HK-2 (cell line): ENCODE measurements at regions not wholly inside any gene's neighbourhood (a gene's known extent, or its start where the extent isn't known, plus 50 kb on each side); places are given as distances from the start of the nearest gene placed in this dataset.

Source experiments
- DNase-seq: peaks from one replicate; pipeline ENCODE4 v3.0.0-alpha.2; 2018; ENCODE audit not compliant: unreplicated experiment

GRCh38 chr18:45266023-45266422 is 349.3 kb upstream of the SLC14A2 start:
- no peak for DNase-seq

GRCh38 chr18:45267622-45268021 is 347.7 kb upstream of the SLC14A2 start:
- DNase-seq: no peak

GRCh38 chr18:45268583-45268982 is 346.7 kb upstream of the SLC14A2 start:
- no peak for DNase-seq

GRCh38 chr18:45270289-45270771 is 344.9 kb upstream of the SLC14A2 start:
- DNase-seq: no peak

- DNase-seq: no peak
Observed at GRCh38 chr18:45274026-45274425, 341.2 kb upstream of the SLC14A2 start.

- no peak for DNase-seq
Observed at GRCh38 chr18:45275367-45276113, 339.7 kb upstream of the SLC14A2 start.

- no peak for DNase-seq
Observed at GRCh38 chr18:45276878-45277277, 338.4 kb upstream of the SLC14A2 start.

- no peak for DNase-seq
Observed at GRCh38 chr18:45277908-45278307, 337.4 kb upstream of the SLC14A2 start.

- DNase-seq: no peak
Observed at GRCh38 chr18:45280481-45281276, 334.6 kb upstream of the SLC14A2 start.

GRCh38 chr18:45282101-45282812 is 333.0 kb upstream of the SLC14A2 start:
- DNase-seq: no peak

GRCh38 chr18:45284174-45284573 is 331.1 kb upstream of the SLC14A2 start:
- DNase-seq: no peak

GRCh38 chr18:45284851-45285250 is 330.4 kb upstream of the SLC14A2 start:
- no peak for DNase-seq

GRCh38 chr18:45285251-45285650 is 330.0 kb upstream of the SLC14A2 start:
- DNase-seq: no peak

- DNase-seq: no peak
Observed at GRCh38 chr18:45286431-45286830, 328.8 kb upstream of the SLC14A2 start.

- DNase-seq: no peak
Observed at GRCh38 chr18:45287531-45287930, 327.7 kb upstream of the SLC14A2 start.

GRCh38 chr18:45290364-45290763 is 324.9 kb upstream of the SLC14A2 start:
- no peak for DNase-seq

GRCh38 chr18:45291621-45292615 is 323.4 kb upstream of the SLC14A2 start:
- no peak for DNase-seq

GRCh38 chr18:45295388-45295787 is 319.9 kb upstream of the SLC14A2 start:
- DNase-seq: no peak

GRCh38 chr18:45298986-45299385 is 316.3 kb upstream of the SLC14A2 start:
- no peak for DNase-seq

- no peak for DNase-seq
Observed at GRCh38 chr18:45303026-45303425, 312.2 kb upstream of the SLC14A2 start.

GRCh38 chr18:45304558-45304957 is 310.7 kb upstream of the SLC14A2 start:
- no peak for DNase-seq
